Embryonic facial prominence (tissue), 1 donor: ENCODE measurements at regions not wholly inside any gene's neighbourhood (a gene's known extent, or its start where the extent isn't known, plus 50 kb on each side); places are given as distances from the start of the nearest gene placed in this dataset.

Experiments
- DNase-seq: peaks from one replicate; pipeline ENCODE4 v3.0.0-alpha.2; 2016; ENCODE audit errors: extremely low spot score

DNA sequence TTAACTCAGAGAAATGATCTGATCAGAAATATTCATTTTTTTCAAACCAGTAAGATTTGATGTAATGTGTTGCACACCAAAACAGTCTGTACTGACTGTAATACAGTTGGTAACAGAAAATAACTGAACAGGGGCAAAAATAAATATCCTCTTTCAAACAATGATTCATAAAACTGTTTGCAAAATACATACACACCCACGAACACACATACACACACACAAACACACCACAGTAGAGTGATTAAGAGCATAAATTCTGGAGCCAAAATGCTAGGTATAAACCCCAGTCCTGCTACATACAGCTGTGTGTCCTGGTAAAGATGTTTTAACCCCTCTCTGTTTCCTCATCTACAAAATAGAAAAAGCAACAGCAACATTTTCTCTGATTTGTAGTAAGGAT, 376.6 kb downstream of the PDGFC start:
- no peak for DNase-seq

DNA sequence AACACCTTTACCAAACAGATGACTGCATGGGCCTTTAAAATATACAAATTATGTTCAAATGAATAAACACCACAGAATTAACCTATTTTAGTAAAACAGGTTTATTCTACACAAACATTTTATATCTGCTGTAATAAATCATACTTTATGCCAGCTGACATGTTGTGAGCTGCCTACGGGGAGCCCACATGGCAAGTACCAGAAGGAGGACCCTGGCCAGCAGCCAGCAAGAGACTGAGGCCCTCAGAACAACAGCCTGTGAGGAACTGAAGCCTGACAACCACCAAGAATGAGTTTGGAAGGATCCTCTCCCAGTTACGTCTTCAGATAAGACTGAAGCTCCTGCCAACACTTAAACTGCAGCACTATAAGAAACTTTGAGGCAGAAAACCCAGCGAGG, 377.0 kb downstream of the PDGFC start:
- DNase-seq, result no peak

DNA sequence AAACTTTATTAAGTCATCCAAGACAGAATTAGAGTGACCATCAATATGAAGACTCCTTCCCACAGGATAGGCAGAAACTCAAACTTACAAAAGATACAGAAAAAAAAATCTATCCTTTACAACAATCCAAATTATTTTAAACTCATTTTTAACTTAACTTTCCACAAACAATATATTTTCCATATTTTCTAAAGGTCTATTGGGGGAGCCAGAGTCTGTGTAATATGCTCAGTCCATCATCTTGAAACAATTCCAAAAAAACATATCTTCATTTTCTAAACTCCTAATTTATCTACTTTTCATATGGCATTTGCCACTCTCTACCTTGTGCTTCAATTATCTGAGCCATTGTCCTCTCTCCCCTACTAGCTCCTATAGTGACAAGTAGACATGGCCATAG, 378.1 kb downstream of the PDGFC start:
- no peak for DNase-seq

DNA sequence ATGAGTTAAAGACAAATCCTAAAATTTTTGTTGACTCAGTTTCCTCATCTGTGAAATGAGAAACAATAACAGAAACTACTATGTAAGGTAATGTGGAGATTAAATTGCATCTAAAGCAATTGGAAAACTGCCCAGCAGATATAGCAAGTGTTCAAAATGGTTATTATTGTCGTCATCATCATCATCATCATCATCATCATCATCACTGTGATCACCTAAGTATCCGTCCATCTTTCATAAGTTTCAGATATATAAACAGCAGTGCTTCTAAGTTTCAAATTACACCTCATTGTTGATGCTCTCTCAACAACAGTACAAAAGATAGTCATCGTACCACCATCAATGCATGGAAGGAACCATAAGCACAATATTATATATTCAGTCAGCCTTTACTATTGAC, 379.9 kb downstream of the PDGFC start:
- DNase-seq, result no peak

DNA sequence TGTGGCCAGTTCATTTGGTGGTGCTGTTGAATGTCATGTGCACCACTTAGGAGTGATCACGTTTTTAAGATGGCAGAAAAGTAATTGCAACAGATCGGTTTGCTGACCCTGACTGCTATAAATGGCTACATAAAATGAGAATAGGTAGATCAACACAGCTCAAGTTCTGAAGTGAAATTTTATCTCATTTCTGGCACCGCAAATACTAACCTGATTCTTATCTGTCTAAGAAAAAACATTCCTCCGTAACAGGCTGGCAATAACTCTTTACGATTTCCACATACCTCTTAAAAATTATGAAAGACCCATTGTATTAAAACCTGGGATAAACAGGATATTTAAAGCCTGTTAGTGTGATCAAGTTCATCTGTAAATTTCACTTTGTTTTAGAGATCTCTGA, 387.5 kb downstream of the PDGFC start:
- no peak for DNase-seq

DNA sequence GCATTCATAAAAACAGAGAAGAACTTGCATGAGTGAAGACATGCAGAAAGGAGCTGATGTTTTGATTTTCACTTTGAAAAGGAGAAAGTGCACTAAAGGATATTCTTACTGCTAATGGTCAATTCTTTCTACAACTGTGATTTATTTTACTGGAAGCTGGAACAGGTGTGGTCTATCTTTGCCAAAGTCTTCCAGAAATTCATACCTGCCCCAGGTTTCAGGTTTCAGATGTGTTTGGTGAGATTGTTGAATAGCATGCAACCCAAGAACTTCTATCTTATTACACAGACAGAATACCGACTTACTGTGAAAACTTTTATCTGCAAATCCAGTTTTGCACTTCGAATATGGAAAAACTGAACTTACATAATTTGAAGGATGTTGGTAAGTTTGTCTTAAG, 388.3 kb downstream of the PDGFC start:
- DNase-seq, result no peak

DNA sequence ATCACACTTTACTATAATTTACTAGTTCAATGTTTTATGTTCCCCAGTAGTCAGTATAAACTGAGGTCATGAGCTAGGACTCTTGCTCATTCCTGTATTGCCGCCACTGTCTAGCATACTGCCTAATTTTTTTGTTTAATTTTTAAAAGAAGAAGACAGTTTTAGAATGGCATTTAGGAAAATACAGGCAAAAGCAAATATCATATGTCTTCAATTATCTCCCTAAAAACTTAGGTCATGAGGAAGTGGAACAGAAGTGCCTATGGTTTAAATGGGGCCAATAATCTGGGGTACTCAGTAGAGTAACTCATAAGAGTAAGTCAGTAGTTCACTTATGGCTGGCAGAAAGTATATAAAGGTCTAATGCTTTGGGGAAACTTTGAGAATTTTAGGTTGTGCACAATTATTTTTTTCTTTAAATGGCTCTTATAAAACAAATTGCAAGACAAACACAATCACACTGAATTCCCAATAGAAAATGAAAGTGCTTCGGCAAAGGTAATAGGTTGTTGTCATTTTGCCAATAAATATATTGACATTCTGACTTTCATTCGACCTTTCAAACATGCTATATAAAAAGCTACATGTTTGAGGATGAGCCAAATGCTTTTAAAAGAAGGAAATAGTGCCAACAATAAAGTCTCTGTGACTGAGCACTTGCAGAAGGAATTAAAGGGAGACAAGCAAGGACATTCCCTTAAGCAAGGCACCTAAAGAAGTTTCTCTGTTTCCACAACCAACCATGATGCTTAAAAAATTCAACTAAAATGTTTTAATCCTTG, 390.1 kb downstream of the PDGFC start:
- DNase-seq, result no peak

DNA sequence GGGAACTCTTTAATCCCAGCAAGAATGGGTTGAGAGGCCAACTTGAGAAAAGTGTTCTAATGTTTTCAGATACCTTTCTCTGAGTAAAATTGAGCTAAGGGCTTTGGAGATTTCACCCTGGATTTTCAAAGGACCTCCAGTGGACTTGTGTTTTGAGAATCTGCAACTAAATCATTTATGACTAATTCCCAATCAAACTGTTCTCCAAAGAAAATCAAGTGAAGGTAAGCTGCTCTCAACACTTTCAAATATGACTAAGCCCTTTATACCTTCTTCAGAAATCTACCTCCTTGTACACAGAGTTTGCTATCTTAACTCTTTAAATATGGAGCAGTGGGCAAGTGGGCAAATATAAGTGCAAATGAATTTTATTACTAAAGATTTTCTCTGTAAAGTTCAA, 392.9 kb downstream of the PDGFC start:
- DNase-seq, result no peak

DNA sequence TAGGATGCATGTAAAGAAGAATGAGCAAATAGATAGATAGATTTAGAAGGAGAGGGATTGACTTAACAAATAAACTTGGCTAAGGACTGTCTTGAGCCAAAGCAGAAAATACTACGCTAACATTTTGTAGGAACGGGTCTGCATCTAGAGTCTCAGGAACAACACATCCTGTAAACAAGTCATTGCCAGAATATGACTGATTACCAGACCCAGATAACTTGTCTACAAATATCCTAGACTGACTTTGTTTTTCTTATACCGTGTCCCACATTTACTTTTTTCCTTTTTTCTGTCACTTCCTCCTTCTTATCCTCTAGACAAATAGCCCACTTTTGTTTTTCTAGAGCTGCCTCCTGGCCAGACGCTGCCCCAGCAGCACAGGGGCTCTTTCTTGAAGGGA, 393.6 kb downstream of the PDGFC start:
- DNase-seq, result no peak

DNA sequence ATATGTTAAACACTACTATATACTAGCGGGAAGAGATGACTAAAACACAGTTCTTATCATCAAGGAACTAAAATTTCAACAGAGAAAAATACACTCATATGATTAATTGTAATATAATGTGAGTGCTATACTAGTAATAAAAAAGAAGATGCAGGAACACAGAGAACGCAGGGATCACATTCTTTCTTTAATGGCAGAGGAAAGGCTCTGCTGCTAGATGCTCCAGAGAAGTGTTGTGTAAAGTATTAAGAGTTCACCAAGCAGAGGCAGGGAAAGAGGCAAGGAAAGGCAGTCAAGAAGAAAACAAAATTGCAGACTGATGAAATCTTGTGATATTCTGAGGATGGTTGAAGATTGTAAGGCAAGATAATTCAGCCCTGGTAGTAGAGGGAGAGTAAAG, 394.7 kb downstream of the PDGFC start:
- no peak for DNase-seq

DNA sequence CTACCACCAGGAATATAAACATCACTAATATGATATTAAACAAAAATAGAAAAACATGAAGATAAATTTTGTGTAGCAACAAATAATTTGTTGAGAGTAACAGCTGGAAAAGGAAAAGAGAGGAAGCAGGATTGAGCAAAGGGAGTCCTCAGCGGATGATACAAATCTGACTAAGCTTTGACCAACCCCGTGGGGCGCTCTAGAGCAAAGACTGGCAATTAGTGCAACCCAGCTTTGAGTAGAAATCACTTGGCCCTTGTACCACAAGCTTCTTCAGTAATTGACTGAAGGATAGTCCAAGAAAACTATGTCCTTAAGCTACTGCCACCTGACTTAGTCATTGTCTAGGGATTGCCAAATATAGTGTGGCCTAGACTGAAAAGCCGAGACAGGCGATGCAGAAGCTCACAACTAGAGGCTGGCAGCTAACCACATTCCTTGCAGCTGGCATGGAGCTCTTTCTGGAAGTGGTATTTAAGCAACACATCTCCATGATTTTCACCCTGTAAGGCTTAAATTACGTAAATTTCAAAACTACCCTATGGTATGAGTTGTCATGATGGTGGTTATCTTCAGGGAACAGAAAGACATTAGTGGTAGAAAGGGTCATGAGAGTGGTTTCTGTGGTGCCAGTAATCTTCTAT, 396.0 kb downstream of the PDGFC start:
- DNase-seq, result no peak

DNA sequence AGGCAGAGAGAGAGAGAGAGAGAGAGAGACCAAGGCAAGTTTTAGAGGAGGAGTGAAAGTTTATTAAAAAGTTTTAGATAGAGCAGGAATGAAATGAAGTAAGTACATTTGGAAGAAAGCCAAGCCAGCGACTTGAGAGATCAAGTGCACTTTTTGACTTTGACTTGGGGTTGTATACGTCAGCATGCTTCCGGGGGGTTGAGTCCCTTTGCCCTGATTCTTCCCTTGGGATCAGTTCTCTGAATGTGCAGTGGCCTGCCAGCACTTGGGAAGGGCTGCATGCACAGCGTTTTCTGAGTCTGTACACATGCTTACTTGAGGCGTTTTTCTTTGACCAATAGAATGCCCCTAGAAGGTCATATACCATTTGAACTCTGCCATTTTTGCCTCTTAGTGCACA, 400.5 kb downstream of the PDGFC start:
- DNase-seq, result no peak

DNA sequence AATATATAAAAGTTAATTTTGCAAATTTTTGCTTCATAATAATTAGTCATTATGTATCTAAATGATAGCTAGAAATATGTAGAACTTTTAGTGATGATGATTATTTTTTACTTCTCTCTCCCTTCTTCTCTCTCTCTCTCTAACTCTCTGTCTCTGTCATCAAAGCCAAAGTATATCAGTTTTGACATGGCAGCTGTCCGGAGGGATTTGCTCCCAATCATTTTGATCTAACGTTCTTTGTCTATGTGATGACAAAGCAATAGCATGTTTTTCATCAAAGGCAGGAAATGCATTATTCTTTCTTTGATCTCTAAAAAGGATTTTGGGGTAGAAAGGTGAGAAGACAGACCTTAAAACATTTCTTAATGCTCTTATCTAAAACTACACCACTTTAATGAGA, 402.1 kb downstream of the PDGFC start:
- DNase-seq, result no peak

DNA sequence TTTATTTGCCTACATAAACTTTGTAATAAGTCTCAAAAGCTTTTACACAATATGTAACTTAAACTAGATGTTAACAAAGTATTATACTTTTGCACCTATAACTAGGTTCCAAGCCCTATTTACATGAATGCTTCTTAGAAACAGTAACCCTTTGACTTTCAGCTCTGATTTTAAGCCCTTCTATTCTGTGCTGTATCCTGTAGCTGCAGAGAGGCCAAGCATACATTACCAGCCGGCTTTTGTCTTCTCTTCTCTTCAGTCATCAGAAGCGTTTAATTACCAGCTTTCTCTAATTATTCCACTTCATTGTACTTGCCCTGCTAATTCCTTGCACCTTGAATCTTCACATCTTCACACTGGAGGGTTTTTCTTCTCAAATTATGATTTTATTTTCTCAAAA, 403.1 kb downstream of the PDGFC start:
- DNase-seq, result no peak

DNA sequence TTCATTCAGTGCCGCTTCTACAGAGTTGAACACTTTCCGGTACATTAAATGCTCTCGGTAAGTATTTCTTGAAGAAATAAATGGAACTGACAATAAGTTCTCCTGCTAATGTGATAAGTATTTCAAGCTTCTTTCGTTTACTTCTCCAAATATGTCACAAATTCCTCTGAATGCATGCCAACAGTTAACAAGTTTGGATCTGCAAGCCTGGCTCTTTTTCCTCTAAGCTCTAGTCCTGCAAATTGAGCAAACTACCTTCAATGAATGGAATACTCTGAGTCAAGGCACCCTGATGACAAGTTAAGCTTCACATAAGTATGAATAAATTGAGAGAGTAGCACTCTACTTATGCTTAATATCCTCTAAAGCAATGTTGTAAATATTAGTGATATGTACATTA, 403.6 kb downstream of the PDGFC start:
- no peak for DNase-seq

DNA sequence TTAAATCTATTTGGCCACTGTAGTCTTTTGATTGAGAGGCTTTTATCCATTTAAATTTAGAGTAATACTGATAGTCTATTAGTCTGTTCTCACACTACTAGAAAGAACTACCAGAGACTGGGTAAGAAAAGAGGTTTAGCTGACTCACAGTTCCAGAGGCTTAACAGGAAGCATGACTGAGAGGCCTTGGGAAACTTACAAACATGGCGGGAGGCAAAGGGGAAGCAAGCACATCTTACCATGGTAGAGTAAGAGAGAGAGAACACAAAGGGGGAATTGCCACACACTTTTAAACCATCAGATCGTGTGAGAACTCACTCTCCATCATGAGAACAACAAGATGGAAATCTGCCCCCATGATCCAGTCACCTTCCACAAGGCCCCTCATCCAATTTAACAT, 410.9 kb downstream of the PDGFC start:
- DNase-seq, result no peak

DNA sequence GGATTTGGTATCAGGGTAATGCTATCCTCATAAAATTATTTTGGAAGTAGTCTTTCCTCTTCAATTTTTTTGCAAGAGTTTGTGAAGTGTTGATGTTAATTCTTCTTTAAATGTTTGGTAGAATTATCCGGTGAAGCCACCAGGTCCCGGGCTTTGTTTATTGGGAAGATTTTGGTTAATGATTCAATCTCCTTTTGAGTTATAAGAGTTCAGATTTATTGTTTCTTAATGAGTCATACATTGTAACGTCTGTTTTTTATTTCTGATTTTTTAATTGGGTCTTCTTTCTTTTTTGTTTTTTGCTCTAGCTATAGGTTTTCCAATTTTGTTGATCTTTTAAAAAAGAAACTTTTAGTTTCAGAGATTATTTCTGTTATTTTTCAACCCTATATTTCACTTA, 412.3 kb downstream of the PDGFC start:
- no peak for DNase-seq

DNA sequence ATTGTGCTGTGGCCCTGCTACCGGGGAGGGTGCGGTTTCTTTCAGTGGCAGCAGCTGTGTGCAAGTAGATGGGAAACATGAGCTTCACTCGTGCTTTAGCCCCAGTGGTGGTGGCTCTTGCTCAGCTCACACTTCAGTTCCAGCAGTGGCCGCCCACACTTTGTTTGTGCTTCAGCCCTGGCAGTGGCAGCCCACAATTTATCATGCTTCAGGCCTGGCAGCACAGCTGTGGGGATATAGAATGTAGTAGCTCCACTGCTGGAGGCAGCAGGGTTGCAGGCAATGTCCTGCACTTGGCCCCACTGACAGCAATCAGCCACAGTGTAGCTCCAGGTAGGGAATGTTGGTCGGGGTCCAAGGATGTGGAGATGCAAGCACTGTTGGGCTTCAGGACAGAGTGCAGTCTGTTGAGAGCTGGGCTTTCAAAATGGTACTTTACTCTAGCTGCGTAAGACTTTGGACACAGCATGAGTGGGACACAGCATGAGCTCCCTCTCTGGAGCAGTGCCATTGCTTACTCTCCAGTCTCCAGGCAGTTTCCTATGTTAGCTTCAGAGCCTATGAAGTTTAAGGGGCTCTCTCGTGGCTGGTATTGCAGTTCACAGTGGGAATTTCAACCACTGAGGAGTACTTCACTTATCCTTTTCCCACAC, 413.1 kb downstream of the PDGFC start:
- no peak for DNase-seq

DNA sequence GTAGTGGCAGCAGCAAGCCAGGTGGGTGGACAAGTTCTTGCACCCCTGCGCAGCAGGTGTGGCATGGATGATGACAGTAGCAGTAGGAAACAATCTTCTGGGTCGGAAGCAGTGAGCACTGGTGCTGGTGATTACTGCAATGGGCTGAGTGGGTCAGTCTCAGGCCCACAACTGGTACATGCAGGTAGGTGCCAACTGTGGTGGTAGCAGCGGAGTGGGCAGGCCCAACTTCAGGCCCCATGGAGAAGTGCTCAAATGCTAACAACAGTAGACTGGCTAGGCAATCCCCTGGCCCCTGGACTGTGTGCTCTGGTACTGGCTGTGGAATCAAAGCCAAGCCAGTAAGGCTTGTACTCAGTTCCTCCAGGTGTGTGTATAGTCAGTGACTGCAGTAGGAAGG, 413.7 kb downstream of the PDGFC start:
- DNase-seq, result no peak

DNA sequence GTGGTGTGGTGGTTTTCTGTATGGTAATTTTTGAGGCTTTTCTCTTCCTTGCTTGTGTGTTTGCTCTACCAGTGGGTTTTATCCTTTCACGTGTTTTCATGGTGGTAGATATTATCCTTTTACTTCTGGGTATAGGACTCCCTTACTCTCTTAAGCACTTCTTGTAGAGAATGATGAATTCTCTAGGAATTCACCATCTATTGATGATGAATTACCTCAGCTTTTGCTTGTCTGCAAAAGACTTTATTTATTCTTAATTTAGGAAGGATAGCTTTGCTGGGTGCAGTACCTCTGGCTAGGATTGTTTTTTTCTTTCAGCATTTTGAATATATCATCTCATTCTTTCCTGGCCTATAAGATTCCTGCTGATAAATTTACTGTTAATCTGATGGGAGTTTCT, 415.3 kb downstream of the PDGFC start:
- DNase-seq, result no peak

DNA sequence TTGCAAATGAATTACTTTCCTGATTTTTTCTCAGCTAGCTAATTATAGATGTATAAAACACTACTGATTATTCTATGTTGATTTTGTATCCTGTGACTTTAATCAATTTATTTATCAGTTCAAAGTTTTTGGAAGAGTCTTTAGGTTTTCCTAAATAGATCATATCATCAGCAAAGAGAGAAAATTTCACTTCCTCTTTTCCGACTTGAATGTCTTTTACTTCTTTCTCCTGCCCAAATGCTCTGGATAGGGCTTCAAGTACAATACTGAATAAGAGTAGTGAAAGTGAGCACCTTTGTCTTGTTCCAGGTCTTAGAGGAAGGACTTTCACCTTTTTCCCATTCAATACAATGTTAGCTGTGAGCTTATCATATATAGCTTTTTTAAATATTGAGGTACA, 417.9 kb downstream of the PDGFC start:
- no peak for DNase-seq

DNA sequence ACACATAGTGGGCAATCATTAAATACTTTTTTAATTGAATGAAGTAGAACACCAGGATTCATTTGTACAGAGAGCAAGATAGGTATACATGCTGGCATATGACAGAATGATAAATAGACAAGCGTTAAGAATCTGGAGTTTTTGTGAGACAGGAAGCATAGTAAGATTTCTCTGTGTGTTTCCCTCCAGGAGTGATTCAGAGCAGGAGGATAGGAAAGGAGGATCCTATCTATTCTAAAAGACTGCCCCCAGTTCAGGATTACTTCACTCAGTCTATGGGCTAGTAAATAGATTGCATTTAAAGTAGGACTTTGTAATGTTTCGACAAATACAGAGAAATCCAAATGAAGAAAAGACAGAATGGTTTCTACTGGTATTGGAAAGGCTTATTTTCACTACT, 423.7 kb downstream of the PDGFC start:
- no peak for DNase-seq

DNA sequence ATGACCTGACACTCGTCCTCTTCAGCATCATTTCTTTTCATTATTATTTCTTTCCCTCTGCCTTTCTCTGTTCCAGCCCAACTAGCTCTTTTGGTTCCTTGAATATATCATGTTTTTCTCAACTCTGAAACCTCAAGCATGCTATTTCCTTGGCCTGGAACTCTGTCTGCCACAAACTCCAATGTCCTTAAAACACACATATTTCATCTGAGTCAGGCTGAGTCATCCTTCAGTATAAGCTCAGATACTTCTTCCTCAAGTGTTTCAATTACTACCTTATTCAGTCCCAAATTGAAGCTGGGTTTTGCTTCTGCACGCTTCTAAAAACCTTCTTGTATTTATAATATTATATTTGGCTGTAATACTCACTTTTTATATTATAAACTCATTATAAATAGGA, 424.2 kb downstream of the PDGFC start:
- no peak for DNase-seq
